ENCODE measurements at regions not wholly inside any gene's neighbourhood (a gene's known extent, or its start where the extent isn't known, plus 50 kb on each side); places are given as distances from the start of the nearest gene placed in this dataset.
"Not testable (repeated sequence)": the region's sequence is repeated elsewhere in the genome, so short reads cannot be mapped to it uniquely, and the experiment has no call there.

DNA sequence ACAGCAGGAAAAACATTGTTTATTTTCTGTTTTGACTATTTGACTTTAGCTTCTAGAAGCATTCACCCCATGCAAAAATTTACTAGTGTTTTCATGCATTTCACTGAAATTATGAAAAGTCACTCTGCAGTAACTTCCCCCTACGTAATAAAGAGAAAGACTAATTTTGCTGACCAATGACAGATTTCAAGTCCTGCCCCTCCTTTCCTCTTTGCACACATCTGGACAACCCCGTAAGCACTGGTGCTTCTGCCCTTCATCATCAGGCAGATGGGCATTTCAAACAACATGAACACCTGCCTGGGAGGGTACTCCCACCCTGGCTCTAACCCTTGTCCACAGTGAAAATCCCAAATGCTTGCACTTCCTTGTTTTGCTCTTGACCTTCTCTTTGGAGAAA lies 815.0 kb upstream of the ID2 start:
- no peak for DNase-seq

DNA sequence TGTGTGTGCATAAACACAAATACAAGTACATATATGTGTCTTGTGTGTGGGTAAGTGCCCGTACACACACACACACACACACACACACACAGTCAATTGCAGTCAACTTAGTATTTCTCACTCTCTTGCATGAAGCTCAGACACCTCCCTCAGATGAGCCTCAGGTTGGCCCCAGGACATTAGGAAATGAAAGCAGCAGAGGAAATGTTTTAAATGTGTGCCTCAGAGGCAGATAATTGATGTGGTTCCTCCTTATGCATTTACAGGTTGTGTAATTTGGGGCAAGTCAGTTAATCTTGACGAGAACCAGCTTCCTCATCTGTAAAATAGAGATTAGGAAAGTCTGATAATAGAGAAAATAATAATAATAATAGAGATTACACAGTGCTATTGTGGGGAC lies 814.0 kb upstream of the ID2 start:
- DNase-seq = no peak

DNA sequence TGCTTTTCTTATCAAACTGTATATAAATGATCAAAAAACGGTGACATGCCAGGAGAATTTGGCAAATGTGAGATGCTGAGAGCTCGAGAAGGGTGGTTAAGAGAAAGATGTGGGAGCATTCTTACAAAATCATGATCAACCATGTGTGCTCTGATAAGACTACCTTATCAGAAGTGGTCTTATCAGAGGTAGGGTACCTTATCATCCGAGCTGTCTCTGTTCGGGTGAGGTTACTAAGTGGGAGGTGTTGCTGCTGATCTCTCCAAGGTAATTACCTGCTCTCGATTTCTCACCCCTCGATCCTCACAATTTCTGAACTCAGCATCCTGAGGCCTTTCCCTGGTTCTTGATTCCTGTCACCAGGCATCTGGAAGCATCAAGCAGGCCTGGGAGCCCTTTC lies 813.0 kb upstream of the ID2 start:
- DNase-seq = no peak

DNA sequence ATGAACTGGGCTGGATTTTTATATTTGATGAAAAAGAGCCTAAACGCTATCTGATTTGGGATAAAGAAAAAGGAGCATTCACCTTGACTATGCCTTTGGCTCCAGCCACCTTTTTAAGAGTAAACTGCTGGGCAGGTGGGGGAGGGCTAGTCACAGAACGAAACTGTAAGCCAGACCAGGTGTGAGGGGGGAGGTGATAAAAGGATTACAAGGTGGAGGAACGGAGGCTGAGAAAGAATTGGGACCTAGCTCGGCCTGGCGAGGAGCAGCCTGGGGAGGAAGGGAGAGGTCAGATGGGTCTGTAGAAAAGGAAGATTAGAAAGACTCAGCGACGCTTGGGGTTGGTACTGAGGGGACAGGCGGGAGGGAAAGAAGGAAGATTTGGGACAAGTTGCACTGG lies 805.4 kb upstream of the ID2 start:
- not testable (repeated sequence) for DNase-seq

DNA sequence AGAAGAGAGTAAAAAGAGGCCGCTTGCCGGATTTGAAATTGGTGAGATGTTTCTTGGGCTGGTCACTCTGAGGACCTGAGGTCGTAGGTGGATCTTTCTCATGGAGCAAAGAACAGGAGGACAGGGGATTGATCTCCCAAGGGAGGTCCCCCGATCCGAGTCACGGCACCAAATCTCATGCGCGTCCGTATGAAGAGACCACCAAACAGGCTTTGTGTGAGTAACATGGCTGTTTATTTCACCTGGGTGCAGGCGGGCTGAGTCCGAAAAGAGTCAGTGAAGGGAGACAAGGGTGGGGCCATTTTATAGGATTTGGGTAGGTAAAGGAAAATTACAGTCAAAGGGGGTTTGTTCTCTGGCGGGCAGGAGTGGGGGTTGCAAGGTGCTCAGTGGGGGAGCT lies 803.6 kb upstream of the ID2 start:
- not testable (repeated sequence) for DNase-seq

DNA sequence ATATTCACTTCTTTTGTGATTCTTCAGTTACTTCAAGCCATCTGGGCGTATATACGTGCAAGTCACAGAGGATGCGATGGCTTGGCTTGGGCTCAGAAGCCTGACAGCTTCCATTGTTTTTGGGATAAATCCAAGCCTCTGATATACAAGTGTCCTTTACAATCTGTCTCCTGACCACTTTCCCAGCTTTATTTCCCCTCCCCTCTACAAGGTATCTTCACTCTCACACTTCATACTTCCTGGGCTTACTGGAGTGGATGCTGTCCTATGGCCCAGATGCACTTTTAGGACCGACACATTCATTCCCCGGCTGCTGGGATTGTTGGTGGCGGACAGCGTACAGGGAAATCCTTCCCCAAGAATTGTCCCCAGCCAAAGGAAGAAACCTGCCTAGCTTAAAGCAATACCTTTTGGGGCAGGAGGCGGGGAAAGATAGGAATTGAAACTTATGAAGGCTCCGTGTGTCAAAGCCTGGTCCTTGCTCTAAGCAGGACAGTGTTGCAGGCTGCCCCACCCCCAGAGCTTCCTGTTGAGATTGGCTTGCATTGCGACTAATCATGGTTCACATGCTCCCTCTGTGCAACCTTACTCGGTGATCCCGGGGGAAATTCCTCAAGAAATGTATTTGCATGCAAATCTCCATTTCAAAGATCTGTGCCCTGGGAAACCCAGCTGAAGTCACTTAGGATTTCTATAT lies 802.9 kb upstream of the ID2 start:
- no peak for DNase-seq

DNA sequence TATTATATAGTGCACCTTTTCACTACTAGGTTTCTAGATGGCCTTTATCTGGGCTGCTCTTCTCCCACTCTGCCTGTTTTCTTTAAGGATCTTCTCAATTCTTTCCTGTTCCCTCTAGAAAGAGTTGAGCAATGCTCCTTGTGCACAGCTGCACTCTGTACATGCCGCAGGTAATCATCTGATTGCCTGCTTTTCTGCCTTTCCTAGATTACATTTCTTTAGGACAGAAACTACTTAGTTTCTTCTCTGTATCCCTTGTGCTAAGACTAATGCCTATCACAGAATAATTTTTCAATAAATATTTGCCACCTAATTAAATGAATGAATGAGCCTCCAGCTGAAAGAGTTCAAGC lies 802.4 kb upstream of the ID2 start:
- no peak for DNase-seq

DNA sequence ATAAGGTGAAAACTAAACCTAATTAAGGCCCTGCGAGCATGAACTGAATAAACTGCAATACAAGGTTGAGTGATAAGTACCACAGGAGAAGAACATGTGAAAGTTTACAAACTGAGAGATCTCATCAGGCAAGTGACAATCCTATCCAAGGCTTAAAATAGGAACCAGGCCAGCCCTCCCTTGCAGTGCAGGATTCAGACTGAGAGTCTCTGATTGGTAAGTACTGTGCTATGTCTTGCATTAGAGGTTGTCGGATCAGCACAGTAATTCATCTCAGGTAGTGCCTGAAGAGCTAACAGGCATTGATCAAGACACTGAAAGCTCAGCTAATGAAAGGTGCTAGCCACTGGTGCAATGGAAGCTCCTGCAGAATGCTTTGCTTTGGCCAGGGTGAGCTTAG lies 801.7 kb upstream of the ID2 start:
- no peak for DNase-seq

DNA sequence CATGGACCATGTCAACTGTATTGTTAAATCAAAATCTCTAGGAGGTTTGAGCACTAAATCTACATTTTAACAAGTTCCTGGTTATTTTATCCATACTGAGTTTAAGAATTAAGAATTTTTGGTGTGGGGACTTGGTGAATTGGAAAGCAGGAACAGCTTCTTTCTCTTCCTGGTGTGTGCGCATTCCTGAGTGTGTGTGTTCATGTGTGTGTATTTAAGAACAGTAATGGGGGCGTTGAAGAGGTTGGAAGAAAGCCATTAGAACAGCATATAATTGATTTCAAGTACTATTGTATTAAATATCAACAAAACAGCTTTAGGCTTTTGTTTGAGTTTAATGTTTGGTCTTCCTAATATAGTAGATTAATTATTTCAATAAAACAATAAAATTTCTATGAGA lies 801.3 kb upstream of the ID2 start:
- DNase-seq = no peak

DNA sequence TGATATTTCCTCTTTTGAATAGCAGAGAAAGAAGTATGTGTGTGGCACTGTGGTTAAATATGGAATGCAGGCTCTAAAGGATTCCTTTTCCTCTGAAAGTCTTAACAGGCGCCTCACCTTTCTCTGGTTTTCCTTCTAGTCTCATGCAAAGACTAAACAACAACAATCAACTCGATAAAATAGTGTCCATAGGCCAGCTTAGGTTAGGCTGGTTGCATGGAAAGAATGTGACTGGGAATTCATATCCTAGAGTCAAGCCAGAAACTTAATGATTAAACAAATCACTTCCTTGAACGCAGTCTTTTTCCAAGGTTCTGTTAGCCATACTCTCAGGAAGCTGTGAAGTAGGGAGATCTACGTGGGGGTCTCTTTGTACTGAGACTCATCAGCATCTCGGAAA lies 800.8 kb upstream of the ID2 start:
- DNase-seq = no peak

DNA sequence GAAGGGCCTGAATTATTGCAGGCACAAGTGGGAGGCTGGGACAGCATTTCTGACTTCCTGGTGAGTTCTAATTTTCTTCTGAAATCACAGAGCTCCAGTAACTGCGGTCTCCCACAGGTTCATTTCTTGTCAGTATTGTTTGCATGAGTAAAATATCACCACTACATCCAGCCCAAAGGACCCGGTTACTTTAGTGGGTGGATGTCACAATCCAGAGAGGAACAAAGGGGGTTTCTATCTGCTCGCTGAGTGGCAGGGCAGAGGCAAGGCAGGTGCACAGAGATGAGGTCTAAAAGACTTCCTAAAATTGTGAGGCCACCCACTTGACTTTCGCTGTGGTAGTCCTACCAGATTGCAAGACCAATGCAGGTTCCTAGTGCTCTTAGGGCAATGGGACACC lies 800.4 kb upstream of the ID2 start:
- DNase-seq = no peak

DNA sequence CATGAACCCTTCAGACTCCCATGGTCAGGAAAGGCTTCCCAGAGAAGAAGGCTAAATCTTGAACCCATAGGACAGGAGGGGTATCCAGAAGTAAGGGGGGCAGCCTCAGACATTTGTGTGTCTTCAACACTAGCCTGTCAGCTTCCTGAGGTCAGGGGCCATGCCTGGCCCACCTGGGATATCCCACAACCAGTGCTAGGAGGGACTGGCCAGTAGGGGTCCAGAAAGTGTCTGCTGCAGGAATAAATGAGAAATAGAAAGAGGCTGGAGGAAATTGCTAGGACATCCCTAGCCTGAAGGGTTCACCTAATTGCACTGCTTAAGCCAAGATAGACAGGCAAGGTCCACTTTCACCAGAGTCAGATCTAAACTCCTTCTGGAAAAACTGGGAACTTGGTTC lies 799.6 kb upstream of the ID2 start:
- no peak for DNase-seq

DNA sequence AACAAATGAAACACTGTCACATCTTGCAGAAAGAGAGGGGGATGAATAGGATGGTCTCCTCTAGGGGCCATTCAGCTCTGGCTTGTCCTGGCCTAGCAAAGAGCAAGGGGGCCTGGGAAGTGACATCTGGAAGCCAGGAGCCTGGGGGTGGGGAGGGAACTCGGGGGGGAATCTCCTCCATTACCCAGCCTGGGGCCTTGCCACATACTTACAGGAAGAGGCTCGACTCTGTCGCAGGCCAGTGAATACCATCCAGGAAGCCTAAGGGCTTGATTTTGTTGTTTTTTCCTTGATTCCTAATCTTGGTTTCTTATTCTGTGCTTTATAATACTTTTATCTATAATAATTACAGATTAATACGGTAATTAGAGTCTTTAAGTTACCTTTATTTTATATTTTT lies 797.5 kb upstream of the ID2 start:
- no peak for DNase-seq

DNA sequence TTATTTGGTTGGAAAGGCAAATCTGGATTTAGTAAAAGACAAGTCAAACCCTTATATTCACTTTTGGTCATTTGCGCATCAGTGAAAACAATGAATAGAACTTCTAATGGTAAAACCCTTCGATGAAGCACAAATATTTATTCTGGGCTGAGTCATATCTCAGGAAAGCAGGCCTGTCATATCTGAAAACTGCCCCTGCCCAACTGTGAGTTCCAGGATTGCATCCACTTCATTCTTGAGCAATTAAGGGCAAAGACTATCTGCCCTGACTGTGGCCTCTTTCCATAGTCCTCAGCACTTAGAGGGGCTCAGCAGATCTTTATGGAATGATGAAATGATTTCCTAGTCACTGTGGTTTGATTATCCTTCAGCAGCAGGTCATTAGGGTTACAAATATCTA lies 795.2 kb upstream of the ID2 start:
- no peak for DNase-seq

DNA sequence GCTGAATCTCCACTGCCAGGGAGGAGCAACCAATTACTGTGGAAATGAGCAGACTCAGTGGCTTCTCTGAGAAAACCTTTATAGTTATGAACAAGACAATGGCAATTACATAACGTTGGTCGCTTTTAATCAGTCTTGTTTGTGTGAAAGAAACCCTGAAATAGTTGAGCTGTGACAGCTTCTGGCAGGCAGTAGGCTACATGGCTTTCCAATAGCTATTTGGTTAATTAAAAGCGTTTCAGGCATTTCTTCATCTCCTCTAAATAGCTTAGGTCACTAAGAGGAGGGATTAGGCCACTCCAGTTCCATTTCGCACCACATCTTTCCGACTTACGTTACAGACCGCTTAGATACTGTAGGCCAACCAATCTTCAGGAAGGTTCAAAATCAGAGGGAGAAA lies 794.4 kb upstream of the ID2 start:
- DNase-seq = no peak

DNA sequence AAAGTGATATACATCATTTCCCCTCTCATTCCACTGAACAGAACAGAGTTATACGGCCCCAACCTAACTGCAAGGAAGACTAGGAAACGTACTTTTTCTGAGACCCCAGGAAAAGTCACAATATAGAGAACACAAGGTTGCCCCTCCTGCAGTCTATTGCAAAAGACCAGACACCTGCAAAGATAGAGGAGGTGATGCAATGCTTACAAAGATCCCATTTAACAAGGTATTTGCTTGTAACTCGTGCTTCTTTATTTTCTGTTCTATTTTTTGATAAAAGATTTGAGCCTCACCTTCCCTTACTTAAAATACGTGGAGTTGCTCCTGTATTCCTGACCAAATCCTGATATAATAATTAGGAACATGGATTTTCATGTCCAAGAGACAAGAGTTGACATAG lies 793.0 kb upstream of the ID2 start:
- no peak for DNase-seq

DNA sequence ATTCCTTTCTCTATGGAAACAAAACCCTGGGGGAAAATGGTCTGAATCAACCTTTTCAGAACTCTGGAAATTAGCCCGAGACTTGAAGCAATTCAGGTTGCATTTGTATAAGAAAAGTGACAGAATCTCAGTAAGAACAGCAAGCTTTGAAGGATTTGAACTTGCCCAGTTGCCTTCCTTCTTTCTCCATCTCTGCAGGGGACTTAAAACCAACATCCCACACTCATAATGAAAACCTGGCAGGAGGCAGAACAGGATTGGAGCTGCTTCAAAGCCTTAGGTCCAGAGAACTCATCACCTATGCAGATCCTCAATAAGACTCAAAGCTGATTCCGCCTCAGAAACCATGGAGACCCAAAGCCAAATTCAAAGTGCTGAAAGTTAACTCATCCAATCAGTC lies 790.5 kb upstream of the ID2 start:
- no peak for DNase-seq

DNA sequence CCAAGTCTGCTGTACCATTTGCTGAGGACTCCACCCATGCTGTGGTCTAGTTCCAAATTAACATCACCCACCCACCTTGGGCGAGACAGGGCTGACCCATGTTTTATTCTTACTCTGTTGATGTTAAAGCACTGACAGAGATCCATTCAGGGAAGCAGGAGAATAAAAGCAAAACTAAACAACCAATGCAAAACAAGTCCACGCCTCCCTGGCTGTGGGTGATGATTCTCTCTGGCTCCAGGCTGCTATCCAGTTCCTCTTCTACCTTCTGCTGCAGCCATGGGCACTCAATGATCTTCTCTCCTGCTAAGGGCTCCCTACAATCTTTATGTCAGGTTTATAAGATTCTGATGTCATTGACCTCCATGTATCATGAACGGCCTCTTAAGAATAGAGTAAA lies 786.6 kb upstream of the ID2 start:
- DNase-seq = no peak

DNA sequence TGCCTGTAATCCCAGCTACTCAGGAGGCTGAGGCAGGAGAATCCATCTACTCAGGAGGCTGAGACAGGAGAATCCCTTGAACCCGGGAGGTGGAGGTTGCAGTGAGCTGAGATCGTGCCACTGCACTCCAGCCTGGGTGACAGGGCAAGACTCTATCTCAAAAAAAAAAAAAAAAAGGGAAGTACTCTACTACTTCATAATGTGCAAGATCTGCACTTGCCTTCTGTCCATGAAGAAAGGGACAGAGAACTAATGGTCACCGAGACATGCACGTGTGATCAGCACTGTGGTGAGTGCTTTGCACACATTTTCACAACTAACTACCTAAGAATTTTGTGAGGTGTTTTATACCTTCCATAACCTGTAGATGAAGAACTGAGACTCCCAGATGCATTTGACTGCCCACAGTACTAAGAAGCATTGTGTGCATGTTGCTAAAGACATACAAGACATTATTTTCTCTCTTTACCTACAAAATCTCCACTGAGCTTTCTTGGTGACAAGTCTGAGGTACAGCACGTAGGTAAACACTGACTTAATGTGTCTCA lies 784.8 kb upstream of the ID2 start:
- DNase-seq = no peak

DNA sequence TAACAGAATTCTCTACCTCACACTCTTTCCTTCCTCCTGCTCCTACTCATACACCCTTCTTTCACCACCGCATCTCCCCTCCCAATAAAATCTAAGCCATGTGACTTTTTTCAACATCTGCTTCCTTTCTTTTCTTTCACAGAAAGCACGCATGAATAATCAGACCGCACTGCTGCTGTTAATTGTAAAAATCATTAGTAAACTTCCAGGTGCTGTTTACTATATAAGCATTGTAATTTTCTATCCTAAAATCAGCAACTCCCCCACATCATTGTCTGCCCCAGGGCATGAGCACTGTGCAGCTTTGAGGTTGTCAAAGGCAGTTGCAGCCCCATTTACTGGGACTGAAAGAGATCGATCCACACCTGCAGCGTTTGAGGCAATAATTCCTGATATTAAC lies 782.6 kb upstream of the ID2 start:
- DNase-seq = no peak

DNA sequence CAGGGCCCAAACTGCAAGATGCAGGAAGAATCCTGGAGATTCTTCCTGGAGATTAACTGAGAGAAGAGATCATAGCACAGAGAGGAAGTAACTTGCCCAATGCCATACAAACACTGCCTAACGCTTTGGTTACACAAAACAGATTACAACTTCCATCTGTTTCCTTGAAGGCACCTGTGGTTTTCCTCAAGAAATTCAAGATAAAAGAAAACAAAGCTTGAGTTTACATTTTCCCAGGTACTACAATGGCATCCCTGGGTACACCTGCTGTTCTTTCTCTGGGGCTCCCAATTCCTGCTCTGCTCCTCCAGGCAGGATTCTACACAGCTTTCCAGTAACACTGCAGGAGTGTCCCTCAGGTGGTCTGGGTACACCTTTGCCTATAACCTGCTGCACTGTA lies 781.9 kb upstream of the ID2 start:
- no peak for DNase-seq

DNA sequence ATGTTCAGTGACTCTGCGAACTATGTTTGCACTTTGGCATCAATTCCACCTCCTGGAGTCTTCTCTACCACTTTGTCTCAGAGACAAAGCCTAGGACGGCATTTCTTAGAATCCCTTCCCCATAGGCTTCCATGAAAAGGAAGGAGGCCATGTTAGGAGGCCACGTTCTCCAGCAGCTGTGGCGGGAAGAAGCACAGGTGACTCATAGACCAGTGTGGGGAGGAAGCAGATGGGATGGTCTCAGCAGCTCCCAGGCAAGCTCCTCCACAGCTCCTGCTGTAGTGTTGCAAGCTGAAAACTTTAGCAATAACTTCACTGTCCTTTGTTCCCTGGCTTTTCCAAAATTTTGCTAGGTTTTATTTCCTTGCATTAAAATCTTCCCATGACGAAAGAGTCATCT lies 781.3 kb upstream of the ID2 start:
- no peak for DNase-seq

DNA sequence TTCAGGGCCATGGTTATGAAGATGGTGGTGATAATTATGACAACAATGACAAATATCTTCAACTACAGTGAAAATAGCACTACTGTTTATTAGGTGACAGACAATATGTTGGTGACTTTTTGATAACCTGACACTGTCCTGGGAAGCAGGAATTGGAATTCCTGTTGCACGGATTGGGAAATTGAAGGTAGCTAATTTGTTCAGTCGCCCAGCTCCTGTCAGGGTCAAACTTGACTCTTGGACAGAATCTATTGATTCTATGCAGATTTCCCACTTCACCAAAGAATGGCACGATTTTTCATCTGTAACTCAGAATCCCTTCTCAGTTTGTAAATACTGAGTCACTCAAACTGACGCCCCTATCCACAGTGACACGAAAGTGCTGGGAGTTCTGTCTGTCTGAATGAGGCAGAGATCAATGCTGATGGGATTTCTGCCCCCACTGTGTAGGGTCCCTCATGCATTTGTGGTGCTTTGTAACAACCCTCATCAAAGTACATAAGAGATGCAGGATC lies 779.5 kb upstream of the ID2 start:
- no peak for DNase-seq

DNA sequence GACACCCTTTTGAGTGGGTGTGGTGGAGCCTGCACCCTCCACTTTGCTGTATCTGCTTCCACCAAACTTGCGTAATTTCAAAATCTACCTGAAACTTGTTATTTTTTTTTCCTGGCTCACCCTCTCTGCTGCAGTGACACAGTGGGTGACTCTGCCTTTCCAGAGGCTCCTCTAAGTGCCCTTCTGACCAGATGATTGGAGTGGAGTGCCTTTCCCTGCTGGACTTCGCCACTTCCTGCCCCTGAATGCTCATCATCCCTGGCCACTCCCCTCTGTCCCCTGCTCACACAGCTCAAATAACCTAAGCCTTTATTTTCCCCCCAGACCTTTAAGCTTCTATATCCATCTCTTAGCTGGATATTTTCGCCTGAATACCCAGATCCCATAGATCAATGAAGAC lies 777.5 kb upstream of the ID2 start:
- DNase-seq = no peak

DNA sequence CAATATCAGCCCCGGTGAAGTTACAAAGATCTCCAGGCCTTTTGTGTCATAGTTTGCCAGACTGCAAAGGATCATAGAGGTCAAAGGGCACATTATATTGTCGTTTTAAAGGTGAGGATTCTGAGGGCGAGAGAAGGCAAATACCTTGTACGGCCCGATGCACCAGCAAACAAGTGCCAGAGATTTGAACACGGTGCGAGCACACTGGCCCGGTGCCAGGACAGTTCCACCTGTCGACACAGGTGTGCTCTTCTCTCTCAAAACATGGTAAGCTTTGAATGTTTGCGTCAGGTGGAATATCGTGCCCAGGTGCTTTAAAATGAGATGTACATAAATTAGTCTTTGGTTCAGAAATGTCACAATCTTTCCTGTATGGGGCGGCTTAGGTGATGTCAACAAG lies 776.1 kb upstream of the ID2 start:
- DNase-seq = no peak

DNA sequence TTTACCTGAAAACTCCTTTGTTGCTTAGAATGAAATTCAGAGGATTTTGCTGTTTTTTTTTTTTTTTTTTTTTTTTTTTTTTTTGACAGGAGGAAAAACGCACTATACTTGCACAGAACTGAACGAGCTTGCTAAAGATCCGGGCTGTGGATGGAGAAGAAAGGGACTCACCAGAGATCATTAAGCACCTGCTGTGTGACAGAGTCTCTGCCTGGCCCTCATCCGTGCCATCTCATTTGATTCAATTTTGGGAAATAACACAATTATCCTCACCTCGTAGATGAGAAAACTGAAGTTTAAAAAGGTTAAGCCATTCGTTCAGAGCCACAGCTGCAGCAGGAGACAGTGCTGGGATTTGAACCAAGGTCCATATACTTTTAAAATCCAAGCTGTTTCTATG lies 775.4 kb upstream of the ID2 start:
- DNase-seq = no peak

All from NCI-H1092 (cell line).